ENCODE measurements at regions not wholly inside any gene's neighbourhood (a gene's known extent, or its start where the extent isn't known, plus 50 kb on each side); places are given as distances from the start of the nearest gene placed in this dataset.
"Not testable (repeated sequence)": the region's sequence is repeated elsewhere in the genome, so short reads cannot be mapped to it uniquely, and the experiment has no call there.

GRCh38 chr5:30368064-30368463 is 825.4 kb upstream of the CDH6 start:
- no peak for DNase-seq
- intact Hi-C loops (cut with DNase I; ENCODE audit: low total_unique reads) (no loop called here), in situ Hi-C loops (cut with MboI; ENCODE audit: low pct_ligation_motif_present in 1 of 4, low pct_unique_long_range_greater_than_20kb in 1 of 4, low sequenced_read_pairs in 3 of 4) (no loop called here)
- Histone ChIP-seq H3K4me1 (no peaks in the 10 kb centered on the region), H3K36me3 (no peaks in the 10 kb centered on the region), H3K9me3 (peaks cover 0 to 4% of the 10 kb centered on the region in 2 donors), H3K27ac (no peak overlapping the region), H3K4me3 (no peak overlapping the region), H3K27me3 (no peaks in the 10 kb centered on the region)
- TF ChIP-seq POLR2AphosphoS5 (IDR thresholded peaks at IDR 0.05): no peak
- no peak for TF ChIP-seq EP300 (IDR thresholded peaks at IDR 0.05; ENCODE audit: low read depth)
- TF ChIP-seq CTCF (IDR thresholded peaks at IDR 0.05): no peak
- no peak for TF ChIP-seq POLR2A (IDR thresholded peaks at IDR 0.05)
- WGBS, 2 donors (ENCODE audit: low coverage in 1 of 2): 69% methylated on average over 4 of the region's 4 CpGs; no CpG with 5 or more reads in 1 of the 2 donors

GRCh38 chr5:30365031-30365430 is 828.5 kb upstream of the CDH6 start:
- H3K27ac ChIP-seq; intact Hi-C loops (cut with DNase I; ENCODE audit: low total_unique reads): not testable (repeated sequence)
- WGBS, 2 donors (ENCODE audit: low coverage in 1 of 2): 84% methylated on average over 8 of the region's 8 CpGs; no CpG with 5 or more reads in 1 of the 2 donors

GRCh38 chr5:30357371-30357770 is 836.1 kb upstream of the CDH6 start:
- H3K4me3 ChIP-seq: no peak overlapping the region
- intact Hi-C loops (cut with DNase I; ENCODE audit: low total_unique reads): no loop called here
- no peak overlapping the region for H3K27ac ChIP-seq
- in situ Hi-C loops (cut with MboI; ENCODE audit: low pct_ligation_motif_present in 1 of 4, low pct_unique_long_range_greater_than_20kb in 1 of 4, low sequenced_read_pairs in 3 of 4): no loop called here
- TF ChIP-seq CTCF (IDR thresholded peaks at IDR 0.05): no peak
- TF ChIP-seq POLR2AphosphoS5 (IDR thresholded peaks at IDR 0.05): no peak
- TF ChIP-seq EP300 (IDR thresholded peaks at IDR 0.05; ENCODE audit: low read depth): no peak
- TF ChIP-seq POLR2A (IDR thresholded peaks at IDR 0.05): no peak
- H3K4me1 ChIP-seq: no peaks in the 10 kb centered on the region
- DNase-seq: no peak
- H3K9me3 ChIP-seq: no peaks in the 10 kb centered on the region
- no peaks in the 10 kb centered on the region for H3K27me3 ChIP-seq
- no peaks in the 10 kb centered on the region for H3K36me3 ChIP-seq
- WGBS, 2 donors (ENCODE audit: low coverage in 1 of 2): 60 to 100% methylated on average over 1 of the region's 1 CpG

More at GRCh38 chr5:30365031-30365430, 828.5 kb upstream of the CDH6 start:
- in situ Hi-C loops (cut with MboI; ENCODE audit: low pct_ligation_motif_present in 1 of 4, low pct_unique_long_range_greater_than_20kb in 1 of 4, low sequenced_read_pairs in 3 of 4); H3K36me3 ChIP-seq; H3K4me3 ChIP-seq; H3K4me1 ChIP-seq; H3K27me3 ChIP-seq; DNase-seq; H3K9me3 ChIP-seq: not testable (repeated sequence)

GRCh38 chr5:30355675-30356074 is 837.8 kb upstream of the CDH6 start:
- Histone ChIP-seq H3K4me1 (no peaks in the 10 kb centered on the region), H3K36me3 (no peaks in the 10 kb centered on the region), H3K4me3 (no peak overlapping the region), H3K27ac (no peak overlapping the region), H3K9me3 (no peaks in the 10 kb centered on the region), H3K27me3 (no peaks in the 10 kb centered on the region)
- DNase-seq: no peak
- intact Hi-C loops (cut with DNase I; ENCODE audit: low total_unique reads): no loop called here
- in situ Hi-C loops (cut with MboI; ENCODE audit: low pct_ligation_motif_present in 1 of 4, low pct_unique_long_range_greater_than_20kb in 1 of 4, low sequenced_read_pairs in 3 of 4): no loop called here
- TF ChIP-seq POLR2AphosphoS5 (IDR thresholded peaks at IDR 0.05) (no peak), POLR2A (IDR thresholded peaks at IDR 0.05) (no peak), EP300 (IDR thresholded peaks at IDR 0.05; ENCODE audit: low read depth) (no peak), CTCF (IDR thresholded peaks at IDR 0.05) (no peak)
- 73 to 77% methylated on average over 5 of the region's 5 CpGs for WGBS, 2 donors (ENCODE audit: low coverage in 1 of 2)

- no peak for DNase-seq
- intact Hi-C loops (cut with DNase I; ENCODE audit: low total_unique reads): no loop called here
Observed at GRCh38 chr5:30347858-30348257, 845.6 kb upstream of the CDH6 start.

GRCh38 chr5:30345539-30346345 is 847.7 kb upstream of the CDH6 start:
- H3K4me3 ChIP-seq; H3K27me3 ChIP-seq; in situ Hi-C loops (cut with MboI; ENCODE audit: low pct_ligation_motif_present in 1 of 4, low pct_unique_long_range_greater_than_20kb in 1 of 4, low sequenced_read_pairs in 3 of 4); DNase-seq; H3K9me3 ChIP-seq; H3K4me1 ChIP-seq; H3K36me3 ChIP-seq; H3K27ac ChIP-seq; intact Hi-C loops (cut with DNase I; ENCODE audit: low total_unique reads): not testable (repeated sequence)
- 89 to 100% methylated on average over 1 to 32 of the region's 50 CpGs for WGBS, 2 donors (ENCODE audit: low coverage in 1 of 2)

More at GRCh38 chr5:30347858-30348257, 845.6 kb upstream of the CDH6 start:
- TF ChIP-seq CTCF (IDR thresholded peaks at IDR 0.05) (no peak), EP300 (IDR thresholded peaks at IDR 0.05; ENCODE audit: low read depth) (no peak), POLR2AphosphoS5 (IDR thresholded peaks at IDR 0.05) (no peak), POLR2A (IDR thresholded peaks at IDR 0.05) (no peak)
- Histone ChIP-seq H3K27ac (no peak overlapping the region), H3K4me1 (no peaks in the 10 kb centered on the region), H3K9me3 (no peaks in the 10 kb centered on the region), H3K4me3 (no peak overlapping the region), H3K36me3 (no peaks in the 10 kb centered on the region), H3K27me3 (no peaks in the 10 kb centered on the region)
- WGBS, 2 donors (ENCODE audit: low coverage in 1 of 2): 52 to 64% methylated on average over 3 of the region's 3 CpGs
- in situ Hi-C loops (cut with MboI; ENCODE audit: low pct_ligation_motif_present in 1 of 4, low pct_unique_long_range_greater_than_20kb in 1 of 4, low sequenced_read_pairs in 3 of 4): no loop called here
